AG04450 (cell line): ENCODE measurements at regions not wholly inside any gene's neighbourhood (a gene's known extent, or its start where the extent isn't known, plus 50 kb on each side); places are given as distances from the start of the nearest gene placed in this dataset.

ENCODE experiments used
- CTCF ChIA-PET: fragments of 300-600, 350-600 bp; formaldehyde crosslinking; extraction: SDS; loops from one replicate; lab custom pipeline; 2022; ENCODE audit warnings: antibody characterized with exemption, inconsistent platforms; lab: Charles Lee
- POLR2A ChIA-PET: fragments of 350-600 bp; formaldehyde crosslinking; extraction: SDS; loops from one replicate; lab custom pipeline; 2021; ENCODE audit warnings: antibody characterized with exemption, inconsistent platforms; lab: Yijun Ruan, JAX
- DNase-seq: peaks from one replicate; pipeline ENCODE4 v3.0.0-alpha.2; 2011; ENCODE audit warnings: low read depth, low spot score
- H3K27ac ChIP-seq: one replicate; pipeline ENCODE4 v1.5.1; 2012; ENCODE audit warnings: low read depth, low read length, control low read depth
- H3K27me3 ChIP-seq: one replicate; pipeline ENCODE4 v1.6.0; 2012; ENCODE audit warnings: low read length; ENCODE audit not compliant: control insufficient read depth, insufficient read depth
- H3K4me3 ChIP-seq: 2 replicates; pipeline ENCODE4 v1.5.1; 2011; ENCODE audit warnings: mild to moderate bottlenecking, low read depth, low read length, control low read depth
- H3K9me3 ChIP-seq: 2 replicates; pipeline ENCODE4 v1.5.1; 2012; ENCODE audit warnings: low read length; ENCODE audit not compliant: control insufficient read depth, insufficient read depth
- CTCF ChIP-seq: IDR thresholded peaks from 2 replicates; pipeline ENCODE4 v1.5.1; 2011; ENCODE audit warnings: low read depth, low read length, control low read depth, inconsistent platforms

- H3K4me3 ChIP-seq: no peak overlapping the region
- CTCF ChIA-PET: interaction anchor here (1.0 kb wide), 1 partner anchor 37 kb away, joined by 4 read pairs; no protein-coding TSS in a partner anchor
- no peak overlapping the region for H3K27ac ChIP-seq
- no peaks in the 10 kb centered on the region; the same call in 1 of the 2 replicates for H3K9me3 ChIP-seq
- peaks cover 4% of the 10 kb centered on the region for H3K27me3 ChIP-seq
- POLR2A ChIA-PET: no interaction called here
- TF ChIP-seq CTCF: no peak
- no peak for DNase-seq
Observed at GRCh38 chr16:86110134-86110533, 211.2 kb downstream of the IRF8 start.

DNA sequence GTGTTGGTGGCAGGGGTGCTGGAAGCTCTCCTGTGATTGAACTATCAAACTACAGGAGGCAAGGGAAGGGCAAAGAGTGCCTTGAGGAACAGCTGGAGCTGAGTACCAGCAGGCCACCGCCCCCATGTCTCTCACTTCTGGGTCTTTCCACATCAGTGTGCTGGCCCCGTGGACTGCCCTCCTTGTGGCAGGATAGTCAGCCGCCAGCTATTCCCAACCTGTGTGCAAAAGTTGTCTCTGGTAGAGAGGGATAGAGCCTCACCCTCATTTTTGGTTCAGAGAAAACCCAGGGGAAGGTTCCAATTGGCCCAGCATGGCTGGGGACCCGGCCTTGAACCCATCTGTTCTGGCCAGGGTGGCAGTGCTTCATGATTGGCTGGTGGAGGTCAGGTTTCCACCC is 211.8 kb downstream of the IRF8 start:
- TF ChIP-seq CTCF: no peak
- CTCF ChIA-PET: interaction anchor here (1.0 kb wide), 1 partner anchor 38 kb away, joined by 4 read pairs; no protein-coding TSS in a partner anchor
- POLR2A ChIA-PET: no interaction called here
- Histone ChIP-seq H3K27me3 (peaks cover 4% of the 10 kb centered on the region), H3K9me3 (no peaks in the 10 kb centered on the region; the same call in 1 of the 2 replicates), H3K27ac (no peak overlapping the region), H3K4me3 (no peak overlapping the region)
- DNase-seq: no peak

DNA sequence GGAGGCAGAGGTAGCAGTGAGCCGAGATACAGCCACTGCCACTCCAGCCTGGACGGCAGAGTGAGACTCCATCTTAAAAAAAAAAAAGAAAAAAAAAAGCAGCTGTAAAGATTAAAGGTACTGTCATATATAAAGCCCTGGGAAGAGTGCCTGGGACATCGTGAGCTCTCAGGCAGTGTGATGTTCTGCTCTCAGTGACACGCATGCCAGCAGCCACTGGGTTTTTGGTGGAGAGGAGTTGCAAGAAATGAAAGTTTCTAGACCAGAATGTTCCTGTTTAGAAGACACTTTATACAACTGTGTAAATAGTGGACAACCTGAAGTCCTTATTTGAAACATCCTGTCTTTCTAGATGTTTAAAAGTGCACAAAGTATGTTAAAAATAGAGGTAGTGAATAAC is 213.2 kb downstream of the IRF8 start:
- TF ChIP-seq CTCF: no peak
- no peak for DNase-seq
- Histone ChIP-seq H3K4me3 (no peak overlapping the region), H3K27me3 (peaks cover 5% of the 10 kb centered on the region), H3K9me3 (no peaks in the 10 kb centered on the region; the same call in 1 of the 2 replicates), H3K27ac (no peak overlapping the region)
- CTCF ChIA-PET: no interaction called here
- POLR2A ChIA-PET: no interaction called here

DNA sequence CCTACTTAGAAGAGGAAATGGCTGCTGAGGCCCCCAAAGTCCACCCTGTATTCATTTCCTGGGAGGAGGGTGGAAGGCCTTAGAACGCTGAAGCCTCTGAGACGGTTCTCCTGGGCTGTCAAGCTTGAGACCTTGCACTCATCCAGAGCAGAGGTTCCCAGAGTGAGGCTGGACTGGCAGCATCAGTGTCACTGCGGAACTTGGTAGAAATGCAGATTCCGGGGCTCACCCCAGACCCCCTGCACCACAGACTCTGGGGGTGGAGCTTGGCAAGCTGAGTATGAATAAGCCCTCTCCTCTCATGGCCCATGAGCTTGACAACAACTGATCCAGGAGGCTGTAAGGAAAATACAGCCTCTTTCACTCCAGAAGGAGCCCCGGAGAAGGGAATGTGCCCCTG is 218.3 kb downstream of the IRF8 start:
- H3K27ac ChIP-seq: no peak overlapping the region
- no peak for TF ChIP-seq CTCF
- no peak overlapping the region for H3K4me3 ChIP-seq
- no peak for DNase-seq
- peaks cover 4% of the 10 kb centered on the region for H3K27me3 ChIP-seq
- H3K9me3 ChIP-seq: no peaks in the 10 kb centered on the region; the same call in 1 of the 2 replicates
- POLR2A ChIA-PET: no interaction called here
- CTCF ChIA-PET: no interaction called here

GRCh38 chr16:86117756-86118155 is 218.8 kb downstream of the IRF8 start:
- Histone ChIP-seq H3K27me3 (peaks cover 9% of the 10 kb centered on the region), H3K9me3 (no peaks in the 10 kb centered on the region; the same call in 1 of the 2 replicates), H3K4me3 (no peak overlapping the region), H3K27ac (no peak overlapping the region)
- DNase-seq: no peak
- POLR2A ChIA-PET: no interaction called here
- TF ChIP-seq CTCF: no peak
- CTCF ChIA-PET: no interaction called here
